Sciatic nerve (tissue), 2 donors: ENCODE measurements at regions not wholly inside any gene's neighbourhood (a gene's known extent, or its start where the extent isn't known, plus 50 kb on each side); places are given as distances from the start of the nearest gene placed in this dataset.

Source experiments
- ATAC-seq: fragments of 200-7000 bp; cut with Tn5 transposase; one replicate; pipeline ENCODE4 v1.9.1; 2020; ENCODE audit warnings: mild to moderate bottlenecking, moderate library complexity
- DNase-seq: peaks from one replicate; pipeline ENCODE4 v3.0.0-alpha.2; 2020; ENCODE audit warnings: low spot score
- intact Hi-C: fragments of 100-400 bp; cut with DNase I; formaldehyde crosslinking; loops from one replicate; pipeline ENCODE4 v1.14.2; 2022
- donor health status: DM: no; HTN: no; CAD: no.
- donor health status: DM: no; HTN: no; CAD: no.

DNA sequence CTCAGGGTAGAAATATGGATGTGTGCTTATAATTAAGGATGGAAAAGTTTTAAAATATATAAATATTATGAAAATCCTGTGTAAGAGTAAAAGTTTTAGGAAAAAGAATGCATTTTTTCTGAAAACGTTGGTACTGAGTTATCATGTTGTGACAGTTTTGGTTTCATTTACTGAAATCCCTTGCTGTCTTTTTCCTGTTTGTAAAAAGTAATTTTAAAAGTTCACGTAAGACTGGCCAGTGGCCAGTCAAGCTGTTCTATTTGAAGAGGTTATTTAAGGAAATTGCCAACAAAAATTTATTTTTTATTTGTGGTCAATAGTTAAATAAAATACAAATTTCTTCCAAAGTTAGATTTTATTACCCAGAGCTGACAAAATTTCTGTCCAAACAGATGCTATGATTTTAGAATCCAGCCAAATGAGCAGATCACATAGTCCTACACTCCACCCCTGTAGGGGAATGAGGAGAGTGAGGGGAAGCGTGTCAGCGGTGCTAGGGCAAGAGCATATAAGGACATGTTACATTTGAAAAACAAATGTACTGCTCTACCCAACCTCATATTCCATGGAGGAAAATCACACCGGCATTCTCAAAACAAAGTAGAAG, 297.8 kb upstream of the TFPI start:
- ATAC-seq (peak; percentile 84), DNase-seq (no peak)
- intact Hi-C loops: no loop called here

DNA sequence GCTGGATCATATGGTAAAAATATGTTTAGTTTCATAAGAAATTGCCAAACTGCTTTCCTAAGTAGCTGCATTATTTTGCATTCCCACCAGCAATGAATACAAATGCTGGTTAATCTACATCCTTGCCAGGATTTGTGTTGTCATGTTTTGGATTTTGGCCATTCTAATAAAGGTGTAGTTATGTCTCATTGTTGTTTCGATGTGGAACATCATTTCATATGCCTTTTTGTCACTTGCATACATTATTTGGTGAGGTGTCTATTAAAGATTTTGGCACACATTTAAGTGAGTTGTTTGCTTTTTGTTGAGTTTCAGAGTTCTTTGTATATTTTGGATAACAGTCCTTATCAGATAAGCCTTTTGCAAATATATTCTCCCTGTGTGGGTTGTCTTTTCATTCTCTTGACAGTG, 299.2 kb upstream of the TFPI start:
- DNase-seq (no peak), ATAC-seq (no peak)
- intact Hi-C loops: no loop called here

DNA sequence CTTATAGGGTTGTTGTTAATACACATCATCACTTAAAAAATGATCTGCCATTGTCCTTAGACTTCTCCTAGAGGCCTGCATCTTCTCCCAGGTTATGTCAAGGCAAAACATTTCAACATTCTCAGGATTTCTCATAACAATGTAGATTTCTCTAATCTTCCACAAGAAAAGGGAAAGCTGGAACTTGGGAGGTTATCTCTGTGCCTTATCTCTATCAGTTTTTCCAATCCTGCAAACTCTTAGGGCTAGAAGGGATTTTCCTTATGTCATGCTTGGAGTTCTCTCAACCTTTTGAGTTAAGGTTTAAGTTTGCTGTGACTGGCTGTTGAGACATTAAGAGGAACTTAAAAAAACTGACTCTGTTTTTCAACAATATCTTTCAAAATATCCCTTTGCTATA, 300.6 kb upstream of the TFPI start:
- no peak for ATAC-seq
- intact Hi-C loops: no loop called here

DNA sequence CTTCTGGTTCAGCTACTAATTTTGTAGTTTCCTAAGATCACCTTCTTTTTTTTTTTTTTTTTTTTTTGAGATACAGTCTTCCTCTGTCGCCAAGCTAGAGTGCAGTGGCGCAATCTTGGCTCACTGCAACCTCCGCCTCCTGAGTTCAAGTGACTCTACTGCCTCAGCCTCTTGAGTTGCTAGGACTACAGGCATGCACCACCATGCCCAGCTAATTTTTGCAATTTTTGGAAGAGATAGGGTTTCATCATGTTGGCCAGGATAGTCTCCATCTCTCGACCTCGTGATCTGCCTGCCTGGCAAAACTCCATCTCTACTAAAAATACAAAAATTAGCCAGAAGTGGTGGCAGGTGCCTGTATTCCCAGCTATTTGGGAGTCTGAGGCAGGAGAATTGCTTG, 301.5 kb upstream of the TFPI start:
- intact Hi-C loops: no loop called here
- ATAC-seq (no peak), DNase-seq (no peak)

More for the DNA sequence above, 300.6 kb upstream of the TFPI start:
- DNase-seq: no peak

DNA sequence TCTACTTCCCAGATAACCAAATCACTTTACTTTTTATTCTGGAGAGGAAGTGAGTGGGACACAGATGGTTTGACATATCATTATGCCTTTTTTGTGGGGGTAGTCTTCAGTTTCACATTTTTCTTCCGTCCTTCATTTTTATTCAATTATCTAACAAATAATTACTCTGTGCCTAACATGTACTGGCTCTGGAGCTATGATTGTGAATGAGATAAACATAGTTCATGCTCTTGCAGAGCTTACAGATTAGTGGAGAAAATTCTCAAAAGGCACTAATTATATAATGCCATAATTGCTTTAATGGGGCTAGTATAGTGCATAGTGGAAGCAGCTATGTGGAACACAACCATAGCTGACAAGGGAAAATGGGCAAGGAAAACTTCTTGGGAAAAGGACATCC, 303.6 kb upstream of the TFPI start:
- ATAC-seq (no peak), DNase-seq (no peak)
- intact Hi-C loops: no loop called here

DNA sequence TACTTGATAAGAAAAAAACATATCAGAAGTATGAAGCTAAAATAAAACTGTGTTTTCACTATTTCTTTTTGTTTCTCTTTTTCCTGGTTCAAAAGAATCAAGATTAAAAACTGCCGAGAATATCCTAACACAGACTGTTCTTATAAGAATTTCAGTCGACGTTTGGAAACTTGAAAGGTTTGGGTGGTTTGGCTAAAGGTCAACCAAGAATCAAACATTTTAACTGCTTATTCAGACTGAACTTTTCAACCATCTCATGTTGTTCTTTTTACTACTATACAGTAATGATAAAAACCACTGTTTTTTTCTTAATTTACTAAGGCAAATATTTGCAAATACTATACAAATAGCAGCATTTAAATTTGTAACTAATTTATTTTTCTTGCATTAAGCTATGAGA, 308.5 kb upstream of the TFPI start:
- intact Hi-C loops: no loop called here
- ATAC-seq (no peak), DNase-seq (no peak)

DNA sequence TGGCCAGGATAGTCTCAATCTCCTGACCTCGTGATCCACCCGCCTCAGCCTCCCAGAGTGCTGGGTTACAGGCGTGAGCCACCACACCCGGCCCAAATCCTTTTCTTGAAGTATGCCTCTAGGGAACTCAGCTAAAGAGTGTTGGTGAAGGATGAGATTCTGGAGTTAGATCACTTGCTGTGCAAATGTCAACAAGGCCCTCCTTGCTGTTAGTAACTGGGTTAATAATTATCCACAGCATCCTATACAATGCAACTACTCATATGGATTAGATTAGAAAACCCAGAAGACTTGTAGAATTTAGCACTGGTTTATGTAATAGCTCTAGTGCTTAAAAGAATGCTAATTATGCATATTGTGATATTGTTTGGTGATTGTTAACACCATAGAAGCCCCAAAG, 310.8 kb upstream of the TFPI start:
- ATAC-seq (no peak), DNase-seq (no peak)
- intact Hi-C loops: no loop called here

DNA sequence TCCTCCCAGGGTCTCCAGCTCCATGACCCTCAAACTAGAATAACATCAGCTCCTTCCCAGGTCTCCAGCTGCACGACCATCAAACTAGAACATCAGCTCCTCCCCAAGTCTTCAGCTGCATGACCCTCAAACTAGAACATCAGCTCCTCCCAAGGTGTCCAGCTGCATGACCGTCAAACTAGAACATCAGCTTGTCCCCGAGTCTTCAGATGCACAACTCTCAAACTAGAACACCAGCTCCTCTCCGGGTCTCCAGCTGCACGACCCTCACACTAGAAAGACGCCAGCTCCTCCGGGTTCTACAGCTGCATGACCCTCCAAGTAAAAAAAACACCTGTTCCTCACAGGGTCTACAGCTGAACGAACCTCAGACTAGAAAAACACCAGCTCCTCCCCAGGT, 312.9 kb upstream of the TFPI start:
- intact Hi-C loops: no loop called here
- ATAC-seq (no peak), DNase-seq (no peak)

DNA sequence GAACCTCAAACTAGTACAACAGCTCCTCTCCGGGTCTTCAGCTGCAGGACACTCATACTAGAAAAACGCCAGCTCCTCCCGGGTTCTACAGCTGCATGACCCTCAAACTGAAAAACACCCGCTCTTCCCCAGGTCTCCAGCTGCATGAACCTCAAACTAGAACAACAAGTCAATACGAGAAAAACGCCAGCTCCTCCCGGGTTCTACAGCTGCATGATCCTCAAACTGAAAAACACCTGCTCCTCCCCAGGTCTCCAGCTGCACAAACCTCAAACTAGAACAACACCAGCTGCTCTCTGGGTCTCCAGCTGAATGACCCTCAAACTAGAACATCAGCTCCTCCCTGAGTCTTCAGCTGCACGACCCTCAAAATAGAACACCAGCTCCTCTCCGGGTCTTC, 315.0 kb upstream of the TFPI start:
- DNase-seq: no peak

DNA sequence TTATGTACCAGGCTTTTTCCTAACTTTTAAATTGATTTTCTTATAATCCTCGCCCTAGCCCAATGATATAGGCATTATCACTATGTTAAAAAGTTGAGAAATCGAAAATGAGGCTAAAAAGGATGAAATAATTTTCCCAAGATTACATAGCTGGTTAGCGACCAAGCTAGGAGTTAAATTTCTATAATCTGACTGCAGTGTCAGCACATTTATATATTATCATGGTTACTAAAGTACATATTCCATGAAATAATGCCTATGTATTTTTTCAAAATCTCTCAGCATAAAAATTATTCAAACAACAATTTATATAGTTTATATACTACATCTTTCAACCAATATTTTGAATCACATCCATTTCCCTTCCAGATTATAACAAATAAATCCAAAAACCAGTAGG, 317.3 kb upstream of the TFPI start:
- intact Hi-C loops: no loop called here
- ATAC-seq (no peak), DNase-seq (no peak)

More for the DNA sequence above, 315.0 kb upstream of the TFPI start:
- intact Hi-C loops: no loop called here
- no peak for ATAC-seq

DNA sequence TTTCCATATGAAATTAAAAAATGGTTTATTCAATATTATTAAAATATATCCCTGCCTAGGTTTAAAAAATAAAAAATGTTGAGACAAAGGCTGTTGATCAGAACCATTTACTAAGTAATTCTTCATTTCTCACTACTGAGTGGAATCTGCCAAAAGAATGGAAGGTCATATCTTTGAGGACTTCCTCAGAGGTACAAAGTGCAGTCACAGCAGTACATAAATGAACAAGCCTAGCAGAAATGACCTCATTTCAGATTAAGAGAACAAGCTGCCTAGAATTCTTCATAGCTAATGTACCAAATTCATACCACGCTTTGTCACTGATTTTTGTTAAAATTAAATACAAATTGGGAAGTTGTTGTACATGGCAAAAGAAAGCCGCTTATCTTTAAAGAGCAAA, 318.9 kb upstream of the TFPI start:
- no peak for DNase-seq
- intact Hi-C loops: no loop called here
- ATAC-seq: no peak

DNA sequence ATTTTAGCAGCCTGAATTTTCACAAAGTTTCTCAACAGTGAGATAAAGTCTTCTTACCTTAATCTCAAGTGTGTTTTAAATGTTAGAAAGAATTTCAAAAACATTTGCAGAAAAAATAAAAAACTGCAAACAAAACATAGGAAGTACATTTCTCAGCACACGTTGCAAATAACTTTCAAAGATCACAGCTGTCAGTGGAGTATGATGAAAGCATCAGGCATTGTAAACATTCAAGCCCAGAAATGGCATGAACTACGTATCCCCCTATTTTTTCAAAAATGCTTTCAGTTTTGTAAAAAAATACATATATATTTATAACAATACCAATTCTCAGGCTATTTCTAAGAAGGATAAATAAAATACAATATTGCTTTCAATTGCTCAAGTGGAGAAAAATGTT, 320.6 kb upstream of the TFPI start:
- DNase-seq: no peak
- intact Hi-C loops: no loop called here
- ATAC-seq: no peak

DNA sequence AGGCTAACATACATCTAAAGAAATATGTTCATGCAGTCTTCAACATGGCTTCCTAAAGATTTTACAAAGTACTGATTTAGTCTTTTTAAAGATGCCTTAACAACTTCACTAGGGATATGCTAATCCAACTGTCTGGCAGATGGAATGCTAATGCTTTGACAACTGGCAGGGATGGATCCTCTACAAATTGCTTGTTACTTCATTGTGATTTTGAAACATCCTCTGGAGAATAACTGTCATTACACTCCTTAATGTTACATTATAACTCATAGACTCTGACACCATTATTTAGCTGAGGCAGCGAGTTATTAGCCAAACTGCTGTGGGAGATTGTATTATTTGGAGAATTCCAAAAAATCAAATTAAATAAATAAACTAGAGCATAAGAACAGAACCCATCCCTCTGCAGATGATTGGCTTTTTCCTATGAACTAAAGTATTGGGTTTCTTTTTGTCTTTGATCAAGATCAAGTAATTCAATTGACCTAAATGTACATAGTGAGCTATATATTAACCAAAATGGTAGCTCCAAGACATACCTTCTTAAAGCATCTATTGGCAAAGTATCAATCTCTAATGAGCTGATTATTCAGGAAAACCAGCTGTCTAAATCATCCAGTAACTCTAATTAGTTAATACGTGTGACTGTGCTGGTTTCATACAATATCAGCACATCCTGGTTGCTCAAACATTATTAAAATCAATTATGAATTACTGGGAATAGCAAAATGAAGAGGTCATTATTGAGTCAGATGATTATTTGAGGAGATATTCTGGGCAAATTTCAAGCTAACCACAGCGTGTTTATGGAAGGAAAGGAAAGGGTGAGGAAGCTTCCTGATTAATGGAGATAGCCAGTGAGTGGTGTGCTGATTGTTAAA, 321.3 kb upstream of the TFPI start:
- DNase-seq: no peak
- intact Hi-C loops: no loop called here
- no peak for ATAC-seq

DNA sequence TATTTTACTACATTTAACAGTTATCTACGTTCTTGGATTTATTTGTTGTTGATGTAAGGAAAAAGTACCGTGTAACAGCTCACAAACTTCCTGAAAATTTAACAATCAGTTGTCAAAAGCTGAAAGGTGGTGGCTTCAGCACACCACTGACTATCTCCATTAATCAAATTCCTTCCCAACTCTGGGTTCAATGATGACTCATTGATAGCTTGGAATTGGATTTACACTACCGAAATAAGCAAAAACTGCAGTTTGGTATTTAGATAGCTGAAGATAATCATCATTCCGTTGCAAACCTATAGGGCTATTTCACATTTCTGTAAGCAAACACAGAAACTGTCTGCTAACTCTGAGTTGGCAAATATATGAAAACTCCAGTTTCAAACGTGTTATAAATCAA, 322.3 kb upstream of the TFPI start:
- ATAC-seq: no peak
- DNase-seq: no peak
- intact Hi-C loops: no loop called here

DNA sequence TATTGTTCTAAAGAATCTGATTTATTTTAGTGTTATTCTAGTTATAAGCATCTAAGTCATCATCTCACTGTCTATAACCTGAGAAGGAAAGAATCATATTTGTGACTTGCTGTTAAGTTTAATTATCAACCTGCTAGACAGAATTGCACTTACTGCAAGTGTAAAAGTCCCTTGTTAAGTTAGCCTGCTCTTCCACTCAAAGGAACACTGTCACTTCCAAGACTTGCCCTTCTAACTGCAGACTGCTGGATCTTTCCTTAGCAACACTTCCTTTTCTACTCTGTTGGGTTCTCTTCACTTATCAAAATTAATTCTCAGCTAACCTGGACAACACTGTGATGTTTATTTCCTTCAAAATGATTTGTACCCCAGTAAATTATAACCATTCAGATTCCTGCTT, 323.2 kb upstream of the TFPI start:
- intact Hi-C loops: no loop called here
- DNase-seq (no peak), ATAC-seq (peak; percentile 63)

DNA sequence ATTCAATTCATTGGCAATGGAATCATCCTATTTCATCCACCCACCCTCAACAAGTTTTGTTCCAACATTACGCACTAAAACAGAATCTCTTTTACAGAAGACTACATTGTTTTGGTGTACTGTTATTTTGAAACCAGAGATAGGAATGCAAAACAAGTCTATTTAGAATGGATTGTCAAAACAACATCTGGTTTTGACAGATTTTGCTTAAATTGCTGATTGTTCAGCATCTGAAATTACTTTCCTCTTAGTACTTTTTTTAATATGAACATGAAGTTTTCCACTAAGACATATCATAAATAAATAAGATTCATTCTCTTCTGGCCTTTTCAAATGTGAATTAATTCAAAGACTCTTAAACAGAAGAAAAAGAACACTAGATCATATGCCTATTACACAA, 323.9 kb upstream of the TFPI start:
- ATAC-seq: no peak
- intact Hi-C loops: no loop called here
- no peak for DNase-seq

DNA sequence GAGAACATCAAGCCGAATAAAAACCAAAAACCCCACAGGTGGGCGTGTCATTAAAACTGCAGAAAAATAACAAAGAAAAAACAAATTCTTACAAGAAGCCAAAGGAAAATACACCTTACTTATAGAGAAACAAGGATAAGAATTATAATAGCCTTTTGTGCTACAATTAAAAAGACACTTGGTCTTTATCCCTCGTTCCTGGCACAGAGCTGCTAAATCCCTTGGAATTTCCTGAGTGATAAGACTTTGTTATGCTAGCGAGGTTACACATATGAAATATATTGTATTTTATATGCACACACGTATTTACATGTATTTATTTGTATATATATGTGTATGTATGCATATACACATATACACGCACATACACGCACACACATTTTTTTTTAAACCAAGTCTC, 325.3 kb upstream of the TFPI start:
- ATAC-seq (no peak), DNase-seq (no peak)
- intact Hi-C loops: no loop called here

DNA sequence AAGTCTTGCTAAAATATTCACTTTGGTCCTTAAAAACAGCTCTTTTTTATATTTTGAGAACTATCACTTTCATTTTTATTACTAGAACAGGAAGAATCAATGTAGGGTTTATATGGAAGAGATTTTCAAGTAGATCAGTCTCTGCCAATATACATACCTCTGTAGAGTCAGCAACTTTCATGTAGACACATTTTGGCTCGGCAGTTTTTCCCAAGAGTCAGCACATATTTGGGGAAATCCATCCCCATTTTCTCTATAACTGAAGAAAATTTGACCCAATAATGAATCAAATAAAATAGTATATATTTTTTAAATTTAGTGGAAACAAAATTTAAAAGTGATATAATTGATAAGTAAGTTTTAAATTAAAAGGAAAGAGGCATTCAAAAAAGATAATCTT, 329.8 kb upstream of the TFPI start:
- DNase-seq (no peak), ATAC-seq (no peak)
- intact Hi-C loops: no loop called here

DNA sequence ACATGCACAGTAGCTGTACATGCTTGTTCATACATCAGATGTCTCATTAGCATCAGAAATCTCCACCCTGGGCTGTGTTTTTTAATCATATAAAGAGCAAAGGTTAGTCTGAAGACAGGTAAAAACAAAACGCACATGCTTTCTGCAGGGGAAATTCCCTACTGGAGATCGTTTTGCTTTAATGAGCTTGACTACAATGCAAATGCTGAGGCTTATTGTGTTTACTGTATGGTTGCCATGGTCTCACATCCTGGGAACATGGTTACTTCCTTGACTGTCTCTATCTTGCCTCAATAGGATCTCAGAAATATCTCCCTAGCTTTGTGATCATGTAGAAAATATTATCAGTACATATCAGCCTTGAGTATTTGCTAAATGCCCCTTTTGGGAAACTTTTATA, 336.5 kb upstream of the TFPI start:
- DNase-seq (no peak), ATAC-seq (no peak)
- intact Hi-C loops: no loop called here

DNA sequence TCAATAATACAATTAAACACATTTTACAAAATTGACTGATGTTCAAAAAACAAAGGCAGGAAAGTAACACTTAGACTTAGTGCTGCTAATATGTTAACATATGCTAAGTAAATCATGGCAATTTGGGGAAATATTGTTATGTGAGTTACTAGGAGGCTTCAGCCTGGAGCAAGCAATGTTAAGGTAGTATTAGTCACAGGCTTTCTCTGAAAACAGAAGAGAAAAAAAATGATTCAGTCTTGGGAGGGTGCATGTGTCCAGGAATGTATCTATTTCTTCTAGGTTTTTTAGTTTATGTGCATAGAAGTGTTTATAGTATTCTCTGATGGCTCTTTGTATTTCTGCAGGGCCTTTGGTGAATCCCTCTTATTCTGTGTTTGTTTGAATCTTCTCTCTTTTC, 345.8 kb upstream of the TFPI start:
- ATAC-seq (no peak), DNase-seq (no peak)
- intact Hi-C loops: no loop called here

DNA sequence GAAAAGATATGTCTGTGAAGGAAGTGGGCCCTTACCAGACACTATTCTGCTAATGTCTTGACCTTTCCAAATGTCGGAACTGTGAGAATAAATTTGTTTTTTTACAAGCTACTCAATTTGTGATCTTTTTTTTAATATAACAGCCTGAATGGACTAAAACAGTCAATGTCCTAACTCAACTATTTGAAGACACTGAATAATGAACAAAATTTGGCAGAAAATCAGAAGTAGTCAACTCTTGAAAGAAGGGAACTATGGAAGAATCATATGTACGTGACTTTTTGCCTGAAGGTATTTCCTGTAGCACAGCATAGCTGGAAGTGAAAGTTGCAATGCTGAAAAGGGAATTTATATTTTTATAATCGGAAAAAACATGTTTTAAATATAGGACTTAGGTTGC, 351.8 kb upstream of the TFPI start:
- DNase-seq (no peak), ATAC-seq (no peak)
- intact Hi-C loops: no loop called here
